Epithelial cell of esophagus (primary cell): ENCODE measurements at regions not wholly inside any gene's neighbourhood (a gene's known extent, or its start where the extent isn't known, plus 50 kb on each side); places are given as distances from the start of the nearest gene placed in this dataset.

Experiments used
- DNase-seq: peaks from one replicate; pipeline ENCODE4 v3.0.0; 2010; ENCODE audit warnings: low read depth
- H3K4me3 ChIP-seq: 2 replicates; pipeline ENCODE4 v1.5.1; 2011; ENCODE audit warnings: mild to moderate bottlenecking, low read length, control low read depth
- TF ChIP-seq, protein P1 (sequence below): IDR thresholded peaks from 2 replicates; pipeline ENCODE4 v1.5.1; 2011; ENCODE audit warnings: low read depth, mild to moderate bottlenecking, low read length, control low read depth, inconsistent platforms; ENCODE audit not compliant: insufficient read depth; ENCODE audit errors: missing control alignments

GRCh38 chr9:16344343-16344742, 526.1 kb downstream of the BNC2 start:
- DNase-seq: peak; percentile 72
- TF ChIP-seq, protein P1, sequence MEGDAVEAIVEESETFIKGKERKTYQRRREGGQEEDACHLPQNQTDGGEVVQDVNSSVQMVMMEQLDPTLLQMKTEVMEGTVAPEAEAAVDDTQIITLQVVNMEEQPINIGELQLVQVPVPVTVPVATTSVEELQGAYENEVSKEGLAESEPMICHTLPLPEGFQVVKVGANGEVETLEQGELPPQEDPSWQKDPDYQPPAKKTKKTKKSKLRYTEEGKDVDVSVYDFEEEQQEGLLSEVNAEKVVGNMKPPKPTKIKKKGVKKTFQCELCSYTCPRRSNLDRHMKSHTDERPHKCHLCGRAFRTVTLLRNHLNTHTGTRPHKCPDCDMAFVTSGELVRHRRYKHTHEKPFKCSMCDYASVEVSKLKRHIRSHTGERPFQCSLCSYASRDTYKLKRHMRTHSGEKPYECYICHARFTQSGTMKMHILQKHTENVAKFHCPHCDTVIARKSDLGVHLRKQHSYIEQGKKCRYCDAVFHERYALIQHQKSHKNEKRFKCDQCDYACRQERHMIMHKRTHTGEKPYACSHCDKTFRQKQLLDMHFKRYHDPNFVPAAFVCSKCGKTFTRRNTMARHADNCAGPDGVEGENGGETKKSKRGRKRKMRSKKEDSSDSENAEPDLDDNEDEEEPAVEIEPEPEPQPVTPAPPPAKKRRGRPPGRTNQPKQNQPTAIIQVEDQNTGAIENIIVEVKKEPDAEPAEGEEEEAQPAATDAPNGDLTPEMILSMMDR: no peak
- no peak overlapping the region for H3K4me3 ChIP-seq

- TF ChIP-seq, protein P1: no peak
- no peak for DNase-seq
- H3K4me3 ChIP-seq: no peak overlapping the region
These were observed 524.6 kb downstream of the BNC2 start for GRCh38 chr9:16345902-16346301.

DNA sequence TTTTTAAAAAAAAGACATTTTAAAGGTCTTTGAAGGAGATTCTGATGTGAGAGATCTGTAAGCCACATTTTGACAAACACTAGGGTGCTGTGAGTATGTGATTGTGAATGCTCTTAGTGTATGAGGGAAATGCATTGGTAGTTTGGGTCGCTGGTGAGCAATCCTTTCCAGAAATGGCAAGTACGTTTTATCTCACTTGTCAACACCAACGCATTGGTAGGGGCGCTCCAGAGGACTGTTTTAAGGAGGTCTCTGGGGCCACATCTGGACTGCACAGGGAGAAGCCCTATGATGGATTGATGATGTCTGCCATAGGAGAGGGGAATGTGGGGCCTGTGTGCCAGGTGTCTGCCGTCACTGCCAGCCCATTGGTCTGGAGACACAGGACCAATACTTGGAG, 522.6 kb downstream of the BNC2 start:
- DNase-seq: no peak
- TF ChIP-seq, protein P1: no peak
- H3K4me3 ChIP-seq: no peak overlapping the region

GRCh38 chr9:16348531-16348930, 521.9 kb downstream of the BNC2 start:
- no peak overlapping the region for H3K4me3 ChIP-seq
- DNase-seq: no peak
- TF ChIP-seq, protein P1: no peak

DNA sequence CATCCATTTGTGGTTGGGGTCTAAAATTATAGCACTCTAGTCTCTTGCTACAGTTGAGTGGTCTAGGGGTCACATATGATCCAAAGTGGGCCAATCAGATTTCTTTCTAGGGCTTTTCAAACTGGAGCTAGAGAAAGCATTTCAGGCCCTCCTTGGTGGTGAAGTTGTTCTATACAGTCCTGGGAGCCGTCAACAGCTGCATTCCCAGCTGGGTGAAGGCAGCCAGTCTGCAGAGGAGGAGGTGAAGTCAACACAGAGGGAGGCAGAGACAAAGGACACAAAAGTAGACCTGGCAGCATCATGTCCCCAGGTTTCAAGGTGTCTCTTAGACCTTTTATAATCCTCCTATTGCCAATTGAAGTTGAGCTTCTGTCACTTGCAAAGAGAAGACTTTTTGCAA, 518.2 kb downstream of the BNC2 start:
- TF ChIP-seq, protein P1: no peak
- no peak overlapping the region for H3K4me3 ChIP-seq
- DNase-seq: no peak

- TF ChIP-seq, protein P1: no peak
- H3K4me3 ChIP-seq: no peak overlapping the region
- DNase-seq: peak; percentile 46
These were observed 517.6 kb downstream of the BNC2 start for GRCh38 chr9:16352791-16353401.

- no peak overlapping the region for H3K4me3 ChIP-seq
- TF ChIP-seq, protein P1: no peak
- no peak for DNase-seq
These were observed 514.2 kb downstream of the BNC2 start for GRCh38 chr9:16356196-16356765.
